GM19035 (cell line): ENCODE measurements at regions not wholly inside any gene's neighbourhood (a gene's known extent, or its start where the extent isn't known, plus 50 kb on each side); places are given as distances from the start of the nearest gene placed in this dataset.
"Not testable (repeated sequence)": the region's sequence is repeated elsewhere in the genome, so short reads cannot be mapped to it uniquely, and the experiment has no call there.

Source experiments
- ATAC-seq: cut with Tn5 transposase; IDR thresholded peaks from one replicate; pipeline ENCODE4 v1.9.1; 2021; ENCODE audit not compliant: unreplicated experiment

DNA sequence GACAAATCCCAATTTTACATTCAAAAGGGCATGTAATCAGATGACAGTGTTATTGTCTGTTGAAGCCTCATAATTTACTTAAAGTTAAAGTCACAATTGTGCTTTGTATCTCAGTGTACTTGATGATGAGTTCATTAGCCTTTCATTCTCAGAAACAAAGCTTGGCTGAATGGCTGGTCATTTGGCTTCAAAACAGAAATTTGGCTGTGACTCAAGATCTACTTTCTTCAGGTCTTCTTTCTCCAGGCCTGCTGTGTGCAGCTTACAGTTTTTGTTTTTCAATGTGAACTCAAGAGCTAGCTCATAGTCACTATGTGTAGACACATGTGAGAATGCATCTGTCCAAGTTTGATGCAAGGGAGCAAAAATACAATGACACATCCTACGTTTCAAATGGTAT is 2003.6 kb upstream of the WWC1 start:
- no peak for ATAC-seq

DNA sequence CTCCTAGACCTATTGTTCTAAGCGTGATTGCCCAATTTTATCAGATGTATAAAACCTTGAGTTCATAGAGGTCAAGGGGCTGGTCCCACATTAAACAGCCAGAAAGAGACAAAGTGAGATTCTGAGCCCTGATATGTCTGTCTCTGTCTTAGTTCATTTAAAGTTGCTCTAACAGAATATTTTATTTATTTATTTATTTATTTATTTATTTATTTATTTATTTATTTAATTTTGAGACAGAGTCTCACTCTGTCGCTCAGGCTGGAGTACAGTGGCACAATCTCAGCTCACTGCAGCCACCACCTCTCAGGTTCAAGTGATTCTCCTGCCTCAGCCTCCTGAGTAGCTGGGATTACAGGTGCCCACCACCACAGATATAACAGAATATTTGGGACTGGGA is 1999.6 kb upstream of the WWC1 start:
- ATAC-seq = not testable (repeated sequence)

DNA sequence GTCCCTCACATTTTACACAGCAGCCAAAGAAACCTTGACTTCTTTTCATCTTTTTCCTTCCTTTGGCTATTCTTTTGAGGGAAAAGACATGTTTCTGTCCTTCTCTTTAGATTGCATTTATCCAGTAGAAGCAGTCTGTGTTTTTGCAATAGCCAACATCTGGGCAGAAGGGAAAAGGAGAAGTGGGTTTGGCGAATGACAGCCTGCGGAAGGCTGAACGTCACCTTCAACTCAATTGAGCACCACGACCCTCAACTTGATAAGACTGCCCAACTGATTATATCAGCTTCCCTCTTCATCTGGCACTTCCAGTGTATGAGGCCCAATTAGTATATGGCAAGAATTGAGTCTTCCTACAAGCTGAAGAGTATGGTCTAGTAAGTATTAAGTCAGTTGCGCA is 1997.6 kb upstream of the WWC1 start:
- no peak for ATAC-seq

DNA sequence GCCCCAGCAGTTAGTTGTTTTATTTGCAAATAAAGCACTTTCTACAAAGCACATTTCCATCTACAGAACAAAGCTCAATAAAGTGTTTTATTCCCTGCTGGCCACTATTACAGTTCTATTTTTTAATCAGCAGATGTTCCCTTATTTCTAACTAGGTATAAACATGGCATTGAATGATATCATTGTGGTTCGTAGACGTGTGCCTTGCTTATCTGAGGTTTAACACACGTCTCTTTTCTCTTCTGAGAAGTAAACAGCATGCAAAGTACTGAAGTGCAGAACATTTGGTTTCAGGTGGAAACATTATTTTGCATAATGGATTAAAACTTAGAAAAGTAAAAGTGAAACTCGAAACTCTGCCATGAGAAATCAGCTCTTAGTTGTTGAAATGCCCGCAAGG is 1989.3 kb upstream of the WWC1 start:
- ATAC-seq = no peak

DNA sequence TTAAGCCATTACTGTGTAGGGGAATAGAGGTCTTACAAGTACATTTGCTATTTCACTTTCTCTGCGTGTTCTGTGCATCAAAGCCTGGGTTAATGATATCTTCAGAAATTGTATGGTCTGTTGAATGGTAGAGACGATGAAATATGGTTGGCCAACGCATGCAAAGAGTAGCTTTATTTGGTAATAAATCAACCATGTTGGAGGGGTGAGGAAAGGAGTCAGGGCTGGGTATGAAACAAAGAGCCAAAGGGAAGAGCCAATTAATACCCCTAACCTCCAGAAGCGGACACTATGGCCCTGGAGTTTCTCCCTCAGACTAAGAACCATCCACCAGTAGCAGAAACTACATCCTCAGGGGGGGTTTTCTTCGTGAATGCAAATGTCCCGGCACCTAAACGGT is 1974.0 kb upstream of the WWC1 start:
- no peak for ATAC-seq

DNA sequence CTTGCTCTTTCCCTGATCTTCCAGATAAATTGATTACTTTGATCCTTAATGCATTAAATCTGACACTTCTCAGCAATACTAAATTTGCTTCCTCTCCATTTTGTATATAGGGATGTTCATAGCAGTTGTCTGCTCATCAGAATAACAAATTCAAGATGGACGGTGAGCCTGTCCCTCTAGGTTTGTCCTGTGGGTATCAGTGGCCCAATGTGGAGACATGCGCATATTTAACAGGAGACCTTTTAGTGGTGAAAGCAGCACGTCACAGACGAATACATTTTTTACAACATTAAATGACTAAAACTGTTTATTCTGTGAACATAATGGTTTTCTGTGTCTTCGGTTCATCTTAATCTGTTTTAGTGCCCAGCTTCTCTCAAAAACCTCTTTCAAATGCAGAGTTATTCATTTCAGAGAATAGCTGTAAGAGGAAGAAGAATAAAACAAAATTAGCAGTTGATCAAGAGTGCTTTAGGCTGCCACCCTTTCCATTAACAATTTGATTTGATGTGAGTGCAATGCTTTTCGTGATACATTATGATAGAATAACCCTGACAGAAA is 1970.4 kb upstream of the WWC1 start:
- ATAC-seq = no peak

DNA sequence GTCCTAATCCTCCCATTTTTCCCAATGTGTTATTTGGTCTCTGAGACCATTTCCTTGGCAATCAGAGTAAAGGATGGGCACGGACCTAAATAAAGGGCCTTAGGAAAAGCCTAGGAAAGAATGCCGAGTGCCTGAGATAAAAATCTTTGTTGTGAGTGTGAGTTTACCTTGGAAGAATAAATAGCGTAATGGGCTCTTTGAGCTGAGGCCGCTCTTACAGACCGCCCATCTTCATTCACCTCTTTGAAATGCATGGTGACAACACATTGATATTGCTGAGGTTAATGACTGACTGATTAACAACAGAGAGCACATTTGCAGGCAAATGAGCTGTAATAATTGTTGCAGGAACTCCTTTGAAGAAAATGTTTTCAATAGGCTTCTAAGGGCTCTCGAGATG is 1967.1 kb upstream of the WWC1 start:
- no peak for ATAC-seq

DNA sequence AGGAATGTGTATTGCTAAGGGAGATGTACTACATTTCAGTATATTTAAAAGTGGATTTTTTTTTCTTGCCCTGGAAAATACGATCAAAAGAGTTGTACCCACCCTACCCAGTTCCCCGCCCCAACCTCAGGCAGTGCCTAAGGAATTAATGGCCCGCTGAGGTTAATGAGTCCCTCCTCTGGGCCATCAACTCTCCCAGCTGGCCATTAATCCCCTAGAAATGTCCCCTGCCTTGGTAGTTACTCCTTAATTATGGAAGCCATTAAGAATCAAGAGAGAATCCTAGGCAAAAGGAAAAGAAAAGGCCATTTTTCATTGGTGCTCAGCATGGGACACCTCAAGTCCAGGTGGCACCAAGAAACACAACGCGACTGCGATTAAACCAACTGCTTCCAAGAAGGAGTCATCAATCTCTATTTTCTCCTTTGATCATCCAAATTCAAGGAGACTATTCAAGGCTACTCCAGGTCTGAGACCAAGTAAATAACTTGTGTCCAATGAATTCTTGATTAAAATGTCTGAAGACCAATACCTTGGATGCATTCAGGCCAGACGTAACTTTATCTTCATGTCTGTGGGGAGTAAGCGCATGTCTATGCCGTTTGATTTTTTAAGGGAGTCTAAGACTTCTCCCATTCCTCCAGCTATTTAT is 1962.2 kb upstream of the WWC1 start:
- no peak for ATAC-seq

DNA sequence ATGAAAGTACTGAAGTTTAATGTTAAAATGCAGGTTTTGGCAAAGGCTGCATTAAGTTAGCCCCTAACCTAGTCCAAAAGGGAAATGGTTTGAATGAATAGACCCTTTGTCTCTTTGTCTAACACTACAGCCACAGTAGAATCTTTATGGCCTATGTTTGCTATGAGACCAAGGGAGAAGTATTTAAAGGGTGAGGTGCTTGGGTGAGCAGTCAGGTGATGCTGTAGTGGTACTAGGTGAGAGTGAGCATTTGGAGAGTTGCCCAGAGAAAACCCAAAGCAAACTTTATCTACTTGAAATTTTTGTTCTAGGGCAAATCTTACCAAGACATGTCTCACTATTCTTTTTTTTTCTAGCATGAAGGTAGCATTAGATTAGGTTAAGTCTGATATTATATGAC is 1961.4 kb upstream of the WWC1 start:
- ATAC-seq = no peak

DNA sequence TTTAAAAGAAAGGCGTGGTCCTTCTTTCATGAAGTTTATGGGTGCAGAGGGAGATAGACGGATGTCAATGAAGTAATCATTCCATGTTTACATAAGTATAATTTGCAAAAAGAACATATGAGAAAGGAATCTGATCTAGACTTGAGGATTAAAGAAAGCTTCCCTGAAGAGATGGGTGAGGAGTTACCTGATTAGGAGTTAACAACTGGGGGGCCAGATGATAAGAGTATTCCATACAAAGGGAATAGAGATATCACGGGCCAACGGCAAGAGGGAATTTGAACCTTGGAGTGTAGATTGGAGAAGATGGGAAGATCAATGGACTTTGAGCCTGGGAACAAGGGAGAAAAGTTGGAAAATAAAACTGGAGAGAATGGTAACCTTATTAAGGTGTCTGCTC is 1959.9 kb upstream of the WWC1 start:
- no peak for ATAC-seq

DNA sequence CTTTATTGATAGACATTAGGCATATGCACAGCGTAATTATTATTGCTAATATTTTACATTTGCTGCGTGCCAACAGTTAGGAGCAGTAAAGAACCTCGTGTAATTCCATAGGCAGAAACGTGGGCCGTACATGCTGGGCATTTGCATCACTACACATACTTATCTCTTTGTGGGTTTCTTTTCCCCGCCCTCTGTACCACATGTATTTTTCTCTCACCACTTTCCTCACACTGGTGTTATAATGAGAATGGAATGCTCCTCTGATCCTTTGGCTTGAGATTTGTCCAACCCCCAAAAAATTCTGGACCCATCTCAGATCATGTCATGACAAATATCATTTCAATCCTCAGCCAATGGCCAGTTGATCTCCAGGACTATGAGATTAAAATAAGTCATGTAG is 1952.6 kb upstream of the WWC1 start:
- ATAC-seq = no peak

DNA sequence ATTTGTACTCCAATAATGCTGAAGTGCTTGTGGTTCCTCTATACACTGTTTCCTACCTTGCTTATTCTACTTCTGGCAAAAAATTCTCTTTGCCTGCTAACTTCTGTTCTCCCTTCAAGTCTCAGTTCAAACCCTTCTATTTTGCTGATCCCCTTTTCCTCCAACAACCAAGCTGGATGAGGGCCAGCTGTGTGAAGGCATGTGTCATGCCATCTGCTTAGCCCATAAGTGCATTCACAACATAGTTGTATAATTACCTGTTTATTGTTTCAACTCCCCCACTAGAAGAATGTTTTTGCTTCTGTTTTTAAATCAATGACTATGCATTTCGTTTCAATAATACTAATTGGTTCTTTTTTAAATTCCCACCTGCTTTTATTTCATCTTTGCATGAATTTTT is 1951.4 kb upstream of the WWC1 start:
- no peak for ATAC-seq

DNA sequence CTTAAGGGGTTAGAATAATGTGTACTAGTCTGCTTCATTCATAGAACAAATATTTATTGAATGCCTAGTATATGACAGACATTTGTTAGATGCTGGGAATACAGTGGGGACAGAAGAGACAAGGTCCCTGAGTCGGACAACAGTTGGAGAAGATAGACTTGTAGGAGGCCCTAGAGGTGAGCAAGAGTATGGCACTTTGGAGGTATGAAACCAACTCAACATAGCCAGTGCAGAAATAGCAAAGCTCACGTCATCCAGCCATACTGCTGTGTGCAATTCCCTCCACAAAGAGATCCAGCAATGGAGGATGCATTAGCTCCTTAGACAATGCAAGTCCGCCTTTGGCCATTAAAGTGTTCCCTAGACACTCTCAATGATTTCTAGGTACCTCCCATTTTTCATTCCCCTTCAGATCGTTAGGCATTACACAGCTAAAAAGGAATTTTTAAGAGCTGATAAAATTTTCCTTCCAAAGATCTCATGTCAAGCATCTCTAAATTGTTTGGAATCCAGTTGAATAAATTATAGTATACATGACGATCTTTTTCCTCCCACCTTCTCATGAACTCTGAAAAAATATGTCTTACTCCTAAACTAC is 1949.6 kb upstream of the WWC1 start:
- ATAC-seq = no peak

DNA sequence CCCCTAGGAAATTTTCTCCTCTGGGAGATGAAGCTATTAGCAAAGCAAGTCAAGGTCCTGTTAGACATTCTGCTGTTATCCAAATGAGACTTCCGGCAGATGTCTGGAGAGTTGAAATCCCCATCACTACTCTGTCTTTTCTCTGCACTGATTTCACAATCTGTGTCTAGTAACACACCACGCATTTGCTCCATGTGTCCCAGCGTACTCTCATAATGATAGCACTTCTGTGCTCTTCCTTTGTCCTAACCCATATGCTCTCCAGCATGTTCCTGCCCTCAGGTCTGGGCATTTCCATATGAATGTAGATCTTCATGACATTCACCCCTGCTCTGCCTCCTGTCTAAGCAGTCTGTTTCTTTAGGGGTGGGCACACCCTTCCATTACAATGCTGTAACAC is 1949.0 kb upstream of the WWC1 start:
- no peak for ATAC-seq

DNA sequence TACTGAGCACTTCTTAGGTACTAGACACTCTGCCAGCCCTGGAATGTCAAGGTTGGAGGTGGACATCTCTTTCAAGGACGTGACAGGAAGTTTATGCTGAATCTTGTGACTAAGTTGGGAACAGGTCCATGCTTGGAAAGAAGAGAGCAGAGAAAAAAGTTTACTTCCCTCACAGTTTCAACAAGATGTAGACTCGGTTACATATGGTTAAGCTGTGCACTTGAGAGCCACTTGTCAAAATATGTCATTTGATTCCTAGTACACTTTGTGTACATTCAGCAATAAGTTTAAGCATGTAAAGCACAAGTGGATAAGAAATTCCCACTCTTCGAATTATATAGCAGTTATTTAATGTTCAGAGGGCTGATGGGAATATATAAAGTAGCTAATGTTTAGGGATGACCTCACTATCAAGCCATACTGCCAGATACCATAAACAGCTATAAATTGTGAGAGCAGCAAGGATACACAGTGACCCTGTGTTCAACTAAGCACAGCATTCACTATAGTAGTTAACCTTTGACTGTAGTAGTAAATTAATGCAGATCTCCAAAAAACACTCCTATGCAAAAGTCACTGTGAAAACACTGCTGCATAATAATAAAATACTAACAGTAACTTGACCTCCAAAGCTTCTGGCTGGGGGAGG is 1944.6 kb upstream of the WWC1 start:
- no peak for ATAC-seq

DNA sequence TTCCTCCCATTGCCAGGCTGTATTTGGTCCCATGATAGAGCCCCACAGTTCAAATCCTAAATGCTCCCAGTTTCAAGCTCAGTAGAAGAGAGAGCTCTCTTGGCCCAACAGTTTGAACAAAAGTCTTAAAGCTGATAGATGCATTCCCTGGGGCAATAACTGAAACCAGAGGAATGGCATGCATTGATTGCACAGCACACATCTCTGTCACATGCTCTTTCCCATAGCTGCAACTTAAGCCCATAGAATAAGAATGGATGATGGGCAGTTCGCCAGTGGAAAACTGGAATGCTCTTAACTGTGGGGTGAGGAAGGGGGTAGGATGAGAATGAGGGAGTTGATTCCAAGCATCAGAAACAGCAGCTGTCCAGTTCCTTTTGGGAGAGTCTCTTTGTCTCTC is 1942.4 kb upstream of the WWC1 start:
- no peak for ATAC-seq

DNA sequence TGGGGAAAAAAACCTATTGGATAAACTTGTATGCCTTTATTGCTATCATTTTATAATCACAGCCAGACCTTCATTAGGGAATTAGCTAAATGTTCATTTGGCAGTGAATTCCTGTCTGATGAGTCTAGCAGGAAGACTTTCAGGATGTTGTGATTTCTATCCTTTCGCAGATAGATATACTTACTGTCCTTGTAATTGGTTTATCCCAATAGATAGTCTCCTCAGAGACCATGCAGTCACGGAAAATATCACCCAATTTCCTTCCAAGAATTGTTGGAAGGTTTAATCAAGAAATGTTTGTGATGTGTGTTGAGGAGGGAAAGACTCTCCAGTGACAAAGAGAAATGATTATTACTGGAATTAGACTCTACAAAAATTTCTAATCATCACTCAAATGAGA is 1937.9 kb upstream of the WWC1 start:
- no peak for ATAC-seq

DNA sequence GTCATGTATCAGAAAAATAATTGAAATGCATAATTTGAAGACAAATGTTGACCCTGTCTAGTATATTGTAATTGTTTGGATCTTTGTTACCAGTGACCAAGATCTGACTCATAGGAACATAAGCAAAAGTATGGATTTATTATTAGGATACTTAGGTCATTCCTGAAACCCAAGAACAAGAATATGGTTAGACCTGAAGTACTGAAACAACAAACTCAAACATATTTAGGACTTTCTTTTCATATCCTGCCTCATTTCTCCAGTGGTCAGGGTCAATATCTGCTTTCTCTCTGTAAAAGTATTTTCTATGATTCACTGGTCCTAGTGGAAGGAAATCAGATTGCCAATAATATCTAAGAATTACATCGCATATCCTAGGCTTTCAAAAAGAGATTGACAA is 1937.1 kb upstream of the WWC1 start:
- no peak for ATAC-seq

DNA sequence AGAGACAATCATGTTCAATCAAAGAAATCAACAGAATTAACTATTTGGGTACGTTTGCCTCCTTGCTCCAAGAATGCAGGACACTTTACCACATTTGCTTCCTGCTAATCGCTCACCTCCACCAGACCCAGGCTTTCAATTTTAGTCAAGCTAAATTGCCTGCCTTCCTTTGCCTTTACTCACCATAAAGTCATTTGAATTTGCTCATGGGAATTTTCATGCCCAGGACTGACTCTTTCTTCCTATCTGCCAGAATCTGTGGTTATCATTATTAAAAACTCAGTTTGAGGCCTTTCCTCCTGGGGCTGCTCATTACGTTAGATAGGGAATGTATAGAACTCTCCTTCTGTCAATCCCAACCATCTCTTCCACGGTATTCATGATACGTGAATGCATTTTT is 1935.3 kb upstream of the WWC1 start:
- ATAC-seq = no peak

DNA sequence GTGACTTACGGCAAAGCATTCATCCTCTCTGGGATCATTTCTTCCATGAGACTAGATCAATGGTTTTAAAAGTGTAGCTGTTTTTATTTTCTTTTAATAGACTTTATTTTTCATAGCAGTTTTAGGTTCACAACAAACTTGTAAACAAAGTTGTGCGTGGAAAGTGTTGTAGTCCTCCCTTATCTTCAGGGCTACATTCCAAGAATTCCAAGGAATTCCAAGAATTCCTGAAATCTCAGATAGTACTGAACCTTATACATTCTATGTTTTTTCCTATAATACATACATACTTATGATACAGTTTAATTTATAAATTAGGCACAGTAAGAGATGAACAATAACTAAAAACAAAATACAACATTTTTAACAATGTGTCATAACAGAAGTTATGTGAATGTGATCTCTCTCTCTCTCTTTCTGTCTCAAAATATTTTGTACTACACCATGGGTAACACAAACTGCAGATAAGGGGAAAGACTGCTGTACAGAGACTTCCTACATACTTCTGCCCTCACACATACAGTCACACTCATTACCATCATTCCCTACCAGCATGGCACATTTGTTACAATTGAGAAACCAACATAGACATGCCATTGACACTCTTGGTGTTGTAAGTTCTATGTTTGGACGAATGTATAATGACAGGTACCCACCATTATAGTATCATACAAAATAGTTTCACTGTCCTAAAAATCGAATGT is 1933.2 kb upstream of the WWC1 start:
- ATAC-seq = no peak

DNA sequence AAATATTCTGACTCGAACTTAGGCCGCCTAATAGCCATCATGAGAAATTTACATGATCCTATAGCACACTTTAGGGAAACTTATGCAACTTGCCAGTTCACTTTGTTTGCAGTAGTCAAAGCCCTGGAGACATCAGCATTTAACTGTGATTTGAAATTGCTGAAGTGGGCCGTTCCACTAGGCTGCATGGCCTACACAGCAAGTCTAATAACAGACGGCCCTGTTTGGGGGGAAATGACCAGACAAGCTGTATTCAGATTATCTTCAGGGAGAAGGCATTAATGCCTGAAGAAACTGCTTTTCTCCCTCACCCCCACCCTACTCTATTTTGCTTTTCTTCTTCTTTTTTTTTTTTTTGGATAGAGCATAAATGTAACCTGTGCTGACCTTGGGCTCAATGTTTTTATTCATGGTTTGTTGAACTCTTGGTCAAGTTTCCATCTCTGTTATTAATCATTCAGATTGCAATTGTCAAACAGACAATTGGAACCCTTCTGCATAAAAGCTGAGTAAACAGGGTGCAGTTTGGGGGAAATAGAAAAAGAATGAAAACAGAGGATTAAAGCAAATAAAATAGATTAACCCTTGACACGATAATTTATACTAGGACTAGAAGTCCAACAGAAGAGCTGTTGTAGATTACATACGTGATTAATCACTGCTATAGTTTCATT is 1928.2 kb upstream of the WWC1 start:
- no peak for ATAC-seq
